ENCODE measurements at regions not wholly inside any gene's neighbourhood (a gene's known extent, or its start where the extent isn't known, plus 50 kb on each side); places are given as distances from the start of the nearest gene placed in this dataset.

DNA sequence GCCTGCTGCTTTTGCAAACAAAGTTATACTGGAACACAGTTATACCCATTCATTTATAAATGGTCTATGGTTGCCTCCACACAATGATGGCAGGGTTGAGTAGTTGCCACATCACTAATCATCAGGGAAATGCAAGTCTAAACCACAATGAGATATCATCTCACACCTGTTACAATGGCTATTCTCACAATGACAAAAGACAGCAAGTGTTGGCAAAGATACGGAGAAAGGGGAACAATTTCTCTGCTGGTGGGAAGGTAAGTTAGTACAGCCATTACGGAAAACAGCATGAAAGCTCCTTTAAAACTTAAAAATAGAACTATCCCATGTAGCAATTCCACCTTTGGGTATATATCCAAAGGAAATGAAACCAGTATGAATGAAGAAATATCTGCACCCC, 261.4 kb downstream of the TJP1 start:
- TF ChIP-seq EZH2 (IDR thresholded peaks at IDR 0.05; ENCODE audit: insufficient read depth, poor library complexity, severe bottlenecking) (no peak), EZH2phosphoT487 (IDR thresholded peaks at IDR 0.05; ENCODE audit: insufficient read depth, low read depth) (no peak)
